ENCODE measurements at regions not wholly inside any gene's neighbourhood (a gene's known extent, or its start where the extent isn't known, plus 50 kb on each side); places are given as distances from the start of the nearest gene placed in this dataset.

DNA sequence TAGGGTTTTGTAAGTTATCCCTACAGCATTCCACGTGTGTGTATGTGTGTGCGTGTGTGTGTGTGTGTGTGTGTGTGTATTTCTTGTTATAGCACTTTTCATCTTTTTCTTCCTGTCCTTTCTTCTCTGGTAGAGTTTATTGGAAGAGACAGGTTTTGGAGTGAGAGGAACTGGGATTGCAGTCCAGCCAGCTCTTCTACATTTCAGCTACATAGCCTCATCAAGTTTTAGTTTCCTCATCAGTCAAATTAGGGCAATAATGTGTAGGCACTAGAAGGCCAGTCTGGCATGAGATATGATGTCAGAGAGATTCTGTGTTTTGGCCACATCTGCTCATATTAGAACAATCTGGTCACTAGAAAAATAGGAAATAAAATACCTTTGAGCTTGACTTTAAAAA, 1283.5 kb upstream of the TENM4 start:
- TF ChIP-seq, protein P1, sequence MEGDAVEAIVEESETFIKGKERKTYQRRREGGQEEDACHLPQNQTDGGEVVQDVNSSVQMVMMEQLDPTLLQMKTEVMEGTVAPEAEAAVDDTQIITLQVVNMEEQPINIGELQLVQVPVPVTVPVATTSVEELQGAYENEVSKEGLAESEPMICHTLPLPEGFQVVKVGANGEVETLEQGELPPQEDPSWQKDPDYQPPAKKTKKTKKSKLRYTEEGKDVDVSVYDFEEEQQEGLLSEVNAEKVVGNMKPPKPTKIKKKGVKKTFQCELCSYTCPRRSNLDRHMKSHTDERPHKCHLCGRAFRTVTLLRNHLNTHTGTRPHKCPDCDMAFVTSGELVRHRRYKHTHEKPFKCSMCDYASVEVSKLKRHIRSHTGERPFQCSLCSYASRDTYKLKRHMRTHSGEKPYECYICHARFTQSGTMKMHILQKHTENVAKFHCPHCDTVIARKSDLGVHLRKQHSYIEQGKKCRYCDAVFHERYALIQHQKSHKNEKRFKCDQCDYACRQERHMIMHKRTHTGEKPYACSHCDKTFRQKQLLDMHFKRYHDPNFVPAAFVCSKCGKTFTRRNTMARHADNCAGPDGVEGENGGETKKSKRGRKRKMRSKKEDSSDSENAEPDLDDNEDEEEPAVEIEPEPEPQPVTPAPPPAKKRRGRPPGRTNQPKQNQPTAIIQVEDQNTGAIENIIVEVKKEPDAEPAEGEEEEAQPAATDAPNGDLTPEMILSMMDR (IDR thresholded peaks at IDR 0.05): no peak
- no peak for TF ChIP-seq POLR2A (IDR thresholded peaks at IDR 0.05)

All from heart left ventricle (tissue), 13 donors.